ENCODE measurements at regions not wholly inside any gene's neighbourhood (a gene's known extent, or its start where the extent isn't known, plus 50 kb on each side); places are given as distances from the start of the nearest gene placed in this dataset.

DNA sequence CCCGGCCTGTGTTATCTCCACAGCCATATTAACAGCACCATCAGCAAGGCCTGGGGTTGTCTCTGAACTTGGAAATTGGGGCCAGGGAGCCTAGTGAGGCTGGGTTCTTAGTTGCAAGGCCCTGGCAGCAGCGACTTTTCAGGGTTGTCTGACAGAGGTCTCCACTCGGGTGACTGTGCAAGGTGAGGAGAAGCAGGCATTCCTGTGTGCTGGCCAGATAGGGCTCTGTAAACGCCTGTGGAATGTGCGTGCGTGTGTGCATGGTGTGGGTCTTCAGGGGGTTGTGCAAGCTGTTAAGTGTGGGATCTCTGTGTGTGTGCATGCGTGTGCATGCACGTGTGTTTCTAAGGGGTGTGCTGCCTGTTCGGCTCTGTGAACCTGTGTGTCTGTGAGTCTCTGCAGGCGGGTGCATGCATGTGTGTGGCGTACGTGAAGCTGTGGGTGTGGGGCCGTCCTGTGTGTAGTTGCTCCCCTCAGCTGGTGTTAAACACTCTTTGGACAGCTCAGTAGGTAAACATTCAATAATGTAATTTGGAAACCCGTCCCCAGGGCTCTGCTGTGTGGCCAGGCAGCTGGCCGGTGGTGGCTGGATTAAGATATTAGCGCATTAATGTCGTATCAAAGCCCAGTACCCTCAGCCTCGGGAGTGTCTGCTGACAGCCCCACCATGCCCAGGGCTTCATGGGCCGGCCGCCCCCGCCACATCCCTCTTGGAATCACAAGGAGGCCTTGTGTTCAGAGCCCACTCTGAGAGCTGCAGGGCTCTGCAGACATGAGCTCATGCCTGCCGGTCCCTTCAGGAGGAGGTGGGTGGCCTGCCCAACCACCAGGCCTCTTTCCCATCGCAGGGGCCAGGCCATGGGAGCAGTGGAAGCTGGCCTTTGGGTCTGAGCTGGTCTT is 189.9 kb downstream of the FOXD2 start:
- DNase-seq: no peak

- no peak for DNase-seq
These were observed 191.4 kb downstream of the FOXD2 start for GRCh38 chr1:47629201-47629600.

GRCh38 chr1:47630346-47630745 is 192.5 kb downstream of the FOXD2 start:
- no peak for DNase-seq

DNA sequence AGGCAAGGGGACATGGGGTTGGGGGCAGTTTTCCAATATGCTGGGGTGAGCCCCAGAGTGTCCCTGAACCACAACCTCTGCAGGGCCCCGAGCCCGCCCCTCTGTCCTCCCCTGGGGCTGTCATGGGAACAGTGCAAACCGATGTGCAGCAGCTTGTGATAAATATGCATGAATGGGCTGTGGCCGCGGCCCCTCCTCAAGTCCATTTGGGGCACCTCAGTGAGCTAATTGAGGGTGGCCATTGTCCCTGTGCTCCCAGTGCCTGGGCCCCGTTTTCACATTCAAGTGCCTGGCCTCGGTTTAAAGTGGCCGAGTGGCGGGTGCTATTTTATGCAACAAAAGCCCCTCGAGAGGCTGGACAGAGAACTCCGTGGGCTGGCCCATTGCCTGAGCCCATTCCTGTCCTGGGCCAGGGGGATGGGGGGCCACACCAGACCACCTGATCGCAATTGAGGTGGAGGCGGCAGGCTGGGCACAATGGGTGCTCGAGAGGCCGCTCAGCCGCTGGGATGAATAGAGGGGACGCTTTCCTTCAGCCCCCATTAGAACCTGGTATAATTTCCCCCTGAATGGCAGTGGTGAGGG is 193.7 kb downstream of the FOXD2 start:
- no peak for DNase-seq

- DNase-seq: no peak
These were observed 197.3 kb downstream of the FOXD2 start for GRCh38 chr1:47635111-47635510.

DNA sequence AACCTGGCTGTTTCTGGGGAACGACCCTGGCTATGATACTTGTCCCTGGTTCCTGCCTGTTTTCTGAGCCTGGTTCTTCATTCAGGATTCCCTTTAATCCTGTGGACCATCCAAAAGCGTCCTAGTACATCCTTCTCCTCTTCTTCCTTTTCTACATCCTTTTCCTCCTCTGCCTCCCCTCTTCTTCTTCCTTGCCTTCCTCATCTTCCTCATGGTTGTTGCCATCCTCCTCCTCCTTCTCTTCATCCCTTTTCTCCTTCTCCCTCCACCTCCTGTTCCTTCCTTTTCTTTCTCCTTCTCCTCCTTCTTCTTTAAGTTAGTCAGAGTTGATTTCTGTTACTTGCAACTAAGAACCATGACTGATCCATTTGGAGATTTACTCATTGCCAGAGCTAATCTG is 197.8 kb downstream of the FOXD2 start:
- DNase-seq: no peak

- no peak for DNase-seq
These were observed 199.4 kb downstream of the FOXD2 start for GRCh38 chr1:47637111-47637685.

DNA sequence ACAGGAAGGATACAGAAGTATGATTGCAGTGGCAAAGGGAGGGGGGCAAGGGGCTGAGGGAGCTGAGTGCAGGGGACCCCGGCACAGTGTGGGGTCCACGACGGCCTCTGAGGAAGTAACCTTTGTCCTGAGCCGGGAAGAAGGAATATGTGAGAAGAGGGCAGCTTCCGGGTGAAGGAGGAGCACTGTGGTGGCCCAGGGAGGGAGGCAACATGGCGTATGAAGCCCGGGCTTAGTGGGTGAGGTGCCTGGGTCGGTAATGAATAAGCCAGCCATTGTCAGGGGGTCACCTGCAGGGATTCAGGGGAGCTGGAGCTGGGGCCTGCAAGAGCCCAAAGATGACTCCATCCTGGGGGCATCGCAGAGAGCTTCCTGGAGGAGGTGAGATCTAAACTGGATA is 200.4 kb downstream of the FOXD2 start:
- DNase-seq: no peak

DNA sequence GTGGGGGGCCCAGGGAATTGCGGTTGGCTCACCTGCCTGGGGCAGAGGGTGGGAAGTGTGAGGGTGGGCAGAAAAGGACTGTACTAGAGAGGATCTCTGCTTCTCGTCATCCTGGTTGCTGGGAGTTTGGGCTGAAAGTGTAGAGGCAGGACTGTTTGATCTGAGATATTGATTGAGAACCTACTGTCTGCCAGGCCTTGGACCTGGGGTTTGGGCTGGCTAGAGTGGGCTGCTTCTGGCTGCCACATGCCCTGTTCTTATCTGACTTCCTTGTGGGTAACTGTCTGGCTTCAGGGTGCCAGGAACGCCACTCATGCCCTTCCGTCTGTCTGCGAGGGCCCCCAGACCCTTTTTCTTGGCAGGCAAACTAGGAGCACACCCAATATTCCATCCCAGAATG is 200.9 kb downstream of the FOXD2 start:
- DNase-seq: no peak

DNA sequence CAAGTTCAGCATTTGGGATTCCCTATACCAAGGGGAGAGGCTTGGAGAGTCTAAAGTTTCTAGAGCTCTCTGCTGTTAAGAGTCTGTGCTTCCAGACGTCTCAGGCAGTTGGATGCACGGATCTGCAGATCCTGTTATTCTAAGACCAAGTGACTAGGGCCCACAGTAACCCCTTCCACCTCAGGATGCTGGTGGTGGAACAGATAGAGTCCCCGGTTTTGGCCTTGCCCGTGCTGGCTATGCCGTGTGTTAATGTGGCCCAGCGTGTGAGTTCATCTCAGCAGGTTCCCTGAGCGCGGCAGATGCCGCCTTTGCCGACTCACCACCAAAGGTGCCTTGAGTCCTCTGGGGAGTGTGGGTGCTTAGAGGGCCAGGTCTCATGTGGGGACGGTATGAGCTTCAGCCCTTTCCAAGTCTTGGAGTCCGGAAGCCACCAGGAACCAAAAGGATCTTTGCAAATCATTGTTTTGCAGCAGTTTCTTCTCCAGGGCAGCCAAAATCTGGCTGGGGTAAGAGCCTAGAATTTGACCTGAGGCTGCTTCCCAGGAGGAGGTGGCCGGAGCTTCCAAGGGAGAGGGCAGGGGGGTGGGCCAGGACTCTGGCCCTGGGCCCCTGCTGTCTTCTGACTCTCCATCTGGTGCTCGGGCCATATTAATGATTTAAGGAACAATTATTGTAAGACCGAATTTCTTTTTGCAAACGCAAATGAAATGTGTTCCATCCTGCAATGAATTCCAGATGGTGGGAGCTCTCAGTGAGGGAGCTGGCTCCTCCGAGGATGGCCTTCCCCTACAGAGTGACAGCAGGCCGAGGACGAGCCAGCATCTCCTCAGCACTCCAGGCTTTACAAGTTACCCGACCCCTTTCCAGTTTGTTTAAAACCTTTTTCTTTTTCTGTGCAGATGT is 205.7 kb downstream of the FOXD2 start:
- DNase-seq: peak; percentile 76

- peak; percentile 78 for DNase-seq
These were observed 206.3 kb downstream of the FOXD2 start for GRCh38 chr1:47644212-47644573.

DNA sequence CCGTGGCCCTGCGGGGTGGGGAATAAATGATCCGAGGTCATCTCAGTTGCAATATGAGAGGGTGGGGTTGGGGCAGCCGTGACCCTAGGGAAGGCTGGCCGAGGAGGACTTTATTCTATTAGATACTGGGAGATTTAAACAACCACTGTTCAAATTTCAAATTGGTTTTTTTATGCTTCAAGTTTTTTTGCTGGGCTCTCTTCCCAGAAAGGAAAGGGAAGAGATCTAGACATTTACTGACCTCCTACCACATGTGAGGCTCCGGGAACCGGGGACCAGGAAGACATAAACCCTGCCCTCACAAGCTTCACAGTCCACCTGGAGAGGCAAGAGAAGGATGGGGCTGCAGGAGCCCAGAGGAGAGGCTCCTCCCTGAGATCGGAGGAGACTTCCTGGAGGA is 207.3 kb downstream of the FOXD2 start:
- peak; percentile 50 for DNase-seq

- DNase-seq: no peak
These were observed 208.8 kb downstream of the FOXD2 start for GRCh38 chr1:47646676-47647075.

DNA sequence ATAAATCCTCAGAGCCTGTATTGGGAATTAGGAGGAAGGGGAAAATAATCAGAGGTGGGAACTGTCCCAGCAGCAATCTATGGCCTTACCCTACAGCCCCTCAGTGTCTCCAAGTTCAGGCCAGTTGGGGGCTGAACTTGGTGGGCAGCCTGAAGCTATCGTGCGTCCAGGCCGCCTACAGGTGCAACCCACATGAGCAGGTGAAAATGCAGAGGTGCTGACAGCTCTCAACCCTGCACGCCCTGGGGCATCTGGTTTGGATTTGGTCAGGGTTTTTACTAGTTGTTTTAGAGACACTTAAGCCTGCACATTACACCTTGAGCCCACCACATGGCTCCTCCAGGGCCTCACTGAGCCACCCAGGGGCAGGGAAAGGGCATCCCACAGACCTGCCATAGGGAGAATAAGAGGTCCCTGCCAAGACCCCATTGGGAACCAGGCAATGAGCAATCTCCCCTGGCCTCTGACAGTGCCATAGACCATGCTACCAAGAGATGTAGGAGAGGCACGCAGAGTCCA is 209.5 kb downstream of the FOXD2 start:
- DNase-seq: no peak

DNA sequence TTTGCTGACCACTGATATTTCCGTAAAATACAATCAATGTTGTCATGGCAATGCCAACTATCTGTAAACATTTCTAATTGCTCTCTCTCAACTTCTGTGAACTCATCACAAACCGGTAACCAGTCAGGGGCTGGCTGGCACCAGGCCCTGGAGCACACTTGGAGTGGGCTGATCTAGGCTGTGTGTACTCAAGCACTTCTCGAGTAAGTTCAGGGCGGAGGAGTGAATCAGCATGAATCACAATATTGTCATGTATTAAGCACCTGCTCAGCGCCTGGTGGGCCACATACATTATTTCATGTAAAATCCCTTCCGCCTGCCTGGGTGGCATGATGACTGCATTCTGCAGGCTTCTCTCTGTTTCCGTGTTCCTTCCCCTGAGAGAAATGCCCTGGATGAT is 212.4 kb downstream of the FOXD2 start:
- DNase-seq: no peak

- no peak for DNase-seq
These were observed 212.8 kb downstream of the FOXD2 start for GRCh38 chr1:47650611-47651010.

DNA sequence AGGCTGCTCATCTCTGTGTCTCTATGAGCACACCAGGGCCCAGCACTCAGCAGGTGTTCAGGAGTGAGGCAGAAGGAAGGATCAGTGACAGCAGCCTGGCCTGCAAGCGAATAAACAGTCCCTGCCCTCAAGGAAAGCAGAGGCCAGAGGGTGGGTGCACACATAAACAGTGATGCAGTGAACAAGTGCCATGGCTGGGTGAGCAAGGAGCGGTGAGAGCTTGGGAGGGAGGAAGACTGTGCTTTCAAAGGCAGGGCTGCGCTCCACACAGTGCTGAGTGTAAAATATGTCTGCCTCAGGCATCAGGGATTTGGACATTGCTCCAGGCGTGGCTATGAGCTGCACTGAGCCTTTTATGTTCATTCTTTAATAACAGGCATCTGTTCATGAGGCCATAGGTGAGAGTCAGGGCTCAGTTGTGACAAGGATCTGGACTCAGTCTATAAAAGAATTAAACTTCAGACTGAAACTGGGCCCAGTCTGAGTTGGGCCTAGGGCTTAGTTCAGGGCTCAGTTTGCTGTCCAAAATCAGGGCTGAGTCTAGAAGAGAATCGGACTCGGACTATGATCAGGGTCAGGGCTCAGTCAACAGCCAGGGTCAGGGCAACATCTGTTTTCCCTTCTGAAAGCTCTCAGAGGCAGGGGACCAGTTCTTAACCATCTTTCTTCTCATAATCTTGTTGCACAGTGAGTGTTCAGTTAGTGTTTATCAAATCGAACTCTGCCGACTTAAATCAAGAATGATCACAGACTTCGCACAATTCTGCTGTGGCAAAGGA is 213.7 kb downstream of the FOXD2 start:
- no peak for DNase-seq

- DNase-seq: no peak
These were observed 217.9 kb downstream of the FOXD2 start for GRCh38 chr1:47655521-47656300.

DNA sequence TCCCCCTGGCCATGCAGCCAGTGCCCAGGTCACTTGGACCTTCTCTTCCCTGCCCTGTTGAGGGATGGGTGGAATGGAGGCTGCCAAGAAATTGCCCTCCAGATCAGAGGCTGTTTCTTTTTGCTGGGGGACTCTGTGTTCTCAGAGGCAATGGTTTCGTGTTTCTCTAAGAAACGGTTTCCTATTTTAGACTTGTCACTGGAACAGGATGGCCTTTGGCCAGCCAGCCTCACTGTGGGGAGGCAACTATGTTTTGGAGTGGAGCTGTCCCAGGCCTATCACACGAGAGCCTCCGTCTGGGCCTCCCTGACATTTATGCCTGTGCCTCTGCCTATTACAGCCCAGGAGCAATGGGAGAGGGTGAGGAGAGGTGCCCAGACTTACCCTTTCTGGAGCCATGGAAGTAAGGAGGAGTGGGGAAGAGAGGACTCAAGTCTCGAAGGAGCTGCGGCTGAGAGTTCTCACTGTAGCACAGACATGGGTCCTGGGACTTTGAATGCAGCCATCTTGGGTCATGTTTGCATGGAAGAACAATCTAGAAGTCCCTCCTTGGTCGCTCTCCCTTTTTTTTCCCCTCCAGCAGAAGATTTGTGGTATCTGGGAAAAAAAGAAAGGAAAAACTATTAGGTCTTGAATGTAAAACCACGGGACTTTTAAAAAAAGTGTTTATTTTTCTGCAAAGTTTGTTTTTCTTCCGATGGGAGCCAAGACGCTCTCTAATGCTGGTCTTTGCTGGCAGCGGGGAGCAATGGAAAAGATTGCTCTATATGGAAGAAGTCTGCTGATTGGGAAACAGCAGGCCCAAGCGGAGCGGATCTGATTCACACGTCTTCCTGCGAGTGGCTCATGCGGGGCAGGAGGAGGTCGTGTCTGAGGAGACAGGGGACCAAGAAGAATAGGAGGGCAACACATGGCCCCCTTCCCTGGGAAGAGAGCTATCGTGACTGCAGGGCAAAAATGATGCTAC is 219.2 kb downstream of the FOXD2 start:
- DNase-seq: peak; percentile 67
